Stimulated activated memory B cell treated with anti-CD40 and anti-IgM and Interleukin-4, amounts not matched to agents 10 μg/mL and 1 μg/mL and 100 μg/mL, for 72 hours (primary cell): ENCODE measurements at regions not wholly inside any gene's neighbourhood (a gene's known extent, or its start where the extent isn't known, plus 50 kb on each side); places are given as distances from the start of the nearest gene placed in this dataset.

Experiments
- ATAC-seq: fragments of 150-1000 bp; cut with Tn5 transposase; 2 replicates; pipeline ENCODE4 v1.10.0; 2021
- H3K27ac Mint-ChIP-seq: one replicate; pipeline ENCODE4 v1.8.0; 2022; ENCODE audit warnings: mild to moderate bottlenecking, mixed read lengths
- H3K27me3 Mint-ChIP-seq: one replicate; pipeline ENCODE4 v1.8.0; 2022; ENCODE audit warnings: mixed read lengths
- H3K36me3 Mint-ChIP-seq: one replicate; pipeline ENCODE4 v1.8.0; 2022; ENCODE audit warnings: mixed read lengths
- H3K4me1 Mint-ChIP-seq: one replicate; pipeline ENCODE4 v1.8.0; 2022; ENCODE audit warnings: mixed read lengths
- H3K4me3 Mint-ChIP-seq: one replicate; pipeline ENCODE4 v1.8.0; 2022; ENCODE audit warnings: mild to moderate bottlenecking, moderate library complexity, mixed read lengths
- H3K9me3 Mint-ChIP-seq: one replicate; pipeline ENCODE4 v1.8.0; 2022; ENCODE audit warnings: mixed read lengths

DNA sequence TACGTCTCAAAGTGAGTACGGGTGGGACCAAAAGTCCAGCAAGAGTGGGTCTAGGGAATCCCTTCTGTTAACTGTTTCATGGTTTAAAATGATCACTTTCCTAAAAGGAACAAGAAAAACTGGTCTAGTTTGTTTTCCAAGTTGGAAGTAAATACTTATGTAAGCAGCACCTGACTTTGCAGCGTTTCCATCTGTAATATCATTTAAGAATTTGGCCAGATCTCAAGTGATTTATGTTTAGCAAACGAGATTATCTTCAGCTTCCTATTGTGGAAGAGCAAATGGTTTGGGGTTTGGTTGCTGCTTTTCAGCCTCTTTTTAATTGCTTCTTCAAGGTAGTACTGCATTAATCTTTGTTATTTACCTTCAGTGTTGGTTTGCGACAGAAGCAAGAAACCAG is 50.4 kb downstream of the FHIP1A start:
- ATAC-seq: no peak
- no peaks in the 10 kb centered on the region for H3K36me3 Mint-ChIP-seq
- no peak overlapping the region for H3K4me3 Mint-ChIP-seq
- H3K27me3 Mint-ChIP-seq: peaks cover 9% of the 10 kb centered on the region
- H3K27ac Mint-ChIP-seq: no peak overlapping the region
- no peaks in the 10 kb centered on the region for H3K9me3 Mint-ChIP-seq
- no peaks in the 10 kb centered on the region for H3K4me1 Mint-ChIP-seq

DNA sequence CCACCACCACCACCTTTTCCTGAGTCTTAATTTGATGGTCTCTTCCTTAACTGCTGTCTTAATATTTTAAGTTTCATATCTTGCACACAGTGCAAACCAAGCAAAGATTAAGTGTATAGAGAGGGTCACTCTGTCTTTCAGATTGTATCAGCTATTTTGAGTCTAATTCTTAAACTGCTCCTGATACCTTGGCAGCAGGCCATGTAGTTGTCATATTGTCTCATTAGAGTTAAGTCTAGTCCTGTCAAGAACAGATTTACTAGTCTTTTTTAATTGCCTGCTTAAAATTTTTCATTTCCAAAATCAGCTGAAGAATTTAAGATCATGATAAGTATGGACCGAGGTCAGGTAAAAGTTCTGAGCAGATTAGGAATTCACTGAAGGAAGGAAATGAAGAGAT is 51.5 kb downstream of the FHIP1A start:
- Mint-ChIP-seq H3K36me3 (no peaks in the 10 kb centered on the region), H3K4me3 (no peak overlapping the region), H3K27ac (no peak overlapping the region), H3K27me3 (peaks cover 9% of the 10 kb centered on the region), H3K4me1 (no peaks in the 10 kb centered on the region), H3K9me3 (no peaks in the 10 kb centered on the region)
- no peak for ATAC-seq

DNA sequence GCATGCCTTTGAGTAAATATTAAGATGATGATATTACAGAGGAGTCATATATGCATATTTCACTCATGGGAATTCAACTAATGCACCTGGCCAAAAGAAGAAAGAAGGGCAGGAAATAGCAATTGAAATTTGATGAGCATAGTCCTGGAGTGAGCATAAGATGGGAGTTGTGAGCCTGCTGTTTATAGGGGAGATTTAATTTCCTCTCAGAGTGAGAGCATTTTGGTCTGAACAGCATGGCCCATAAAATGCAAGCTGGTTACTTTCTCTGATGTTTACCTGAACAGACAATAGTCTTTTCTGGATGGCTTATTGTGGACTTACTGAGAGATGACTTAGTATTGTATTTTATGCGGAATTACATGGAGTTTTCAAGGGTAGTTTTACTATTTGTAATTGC is 53.6 kb downstream of the FHIP1A start:
- Mint-ChIP-seq H3K4me3 (no peak overlapping the region), H3K9me3 (no peaks in the 10 kb centered on the region), H3K36me3 (no peaks in the 10 kb centered on the region), H3K4me1 (no peaks in the 10 kb centered on the region), H3K27me3 (peaks cover 9% of the 10 kb centered on the region), H3K27ac (no peak overlapping the region)
- ATAC-seq: no peak

DNA sequence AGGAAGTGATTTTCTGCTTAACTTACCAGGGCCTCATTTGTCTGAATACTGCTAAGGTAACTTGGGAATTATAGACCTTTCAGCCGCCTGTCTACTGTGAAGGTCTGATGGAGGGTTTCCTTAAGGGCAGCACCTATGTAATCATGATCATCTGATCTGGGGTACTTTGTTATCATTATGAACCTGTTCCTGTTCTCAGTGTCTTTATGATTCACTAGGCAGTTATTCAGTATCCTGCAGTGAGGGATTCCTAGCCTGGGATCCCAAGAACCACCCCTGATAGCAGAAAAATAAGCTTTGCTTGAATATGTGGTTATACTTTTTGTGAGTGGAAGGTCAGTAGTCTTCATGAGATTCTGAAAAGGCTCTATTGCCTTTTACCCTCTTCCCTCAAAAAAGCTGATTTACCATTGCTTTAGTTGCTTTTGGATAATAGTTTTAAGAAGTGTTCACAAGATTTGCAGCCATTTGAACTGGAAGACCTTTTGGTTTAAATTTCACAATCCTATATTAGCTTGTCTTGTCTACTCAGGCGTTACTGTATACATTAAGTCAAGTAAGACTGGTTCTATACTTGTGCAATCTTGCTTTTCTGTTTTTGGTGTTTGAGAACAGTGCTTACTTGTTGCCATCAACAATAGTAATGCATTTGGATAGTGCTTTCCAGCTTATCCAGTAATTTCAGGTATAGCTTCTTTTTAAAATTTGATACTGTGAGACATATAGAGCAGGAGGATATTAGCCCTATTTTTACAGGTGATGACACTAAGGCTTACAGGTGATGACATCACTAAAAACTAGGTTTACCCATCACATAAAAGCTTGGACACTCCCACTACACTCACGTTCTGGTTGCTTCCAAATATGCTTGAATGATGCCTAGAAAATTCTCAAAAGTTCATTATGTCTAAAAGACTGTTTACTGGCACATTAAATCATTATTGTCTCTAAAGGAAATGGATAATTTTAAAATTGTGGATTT is 60.0 kb downstream of the FHIP1A start:
- no peaks in the 10 kb centered on the region for H3K4me1 Mint-ChIP-seq
- H3K9me3 Mint-ChIP-seq: no peaks in the 10 kb centered on the region
- no peak overlapping the region for H3K4me3 Mint-ChIP-seq
- no peak for ATAC-seq
- H3K36me3 Mint-ChIP-seq: no peaks in the 10 kb centered on the region
- no peaks in the 10 kb centered on the region for H3K27me3 Mint-ChIP-seq
- no peak overlapping the region for H3K27ac Mint-ChIP-seq

DNA sequence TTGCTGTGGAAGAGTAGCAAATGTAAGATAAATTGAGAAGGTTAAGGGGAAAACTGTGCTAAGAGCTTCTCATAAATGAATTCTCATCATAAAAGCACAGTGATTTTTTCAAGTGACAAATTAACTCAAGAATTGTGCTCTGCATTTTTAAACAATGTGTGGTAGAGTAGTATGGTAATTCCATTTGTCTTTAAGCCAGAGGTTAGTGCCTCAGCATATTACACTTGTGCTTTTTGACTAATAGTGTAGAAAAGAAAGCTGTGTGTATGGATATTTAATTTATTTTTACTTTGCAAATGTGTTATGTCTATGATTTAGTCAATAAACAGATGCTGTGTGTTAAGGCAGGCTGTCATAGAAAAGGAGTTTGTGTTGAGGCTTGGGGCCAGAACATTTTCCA is 61.0 kb downstream of the FHIP1A start:
- H3K36me3 Mint-ChIP-seq: no peaks in the 10 kb centered on the region
- no peak overlapping the region for H3K4me3 Mint-ChIP-seq
- H3K27ac Mint-ChIP-seq: no peak overlapping the region
- no peaks in the 10 kb centered on the region for H3K4me1 Mint-ChIP-seq
- ATAC-seq: no peak
- H3K9me3 Mint-ChIP-seq: no peaks in the 10 kb centered on the region
- peaks cover 2% of the 10 kb centered on the region for H3K27me3 Mint-ChIP-seq

DNA sequence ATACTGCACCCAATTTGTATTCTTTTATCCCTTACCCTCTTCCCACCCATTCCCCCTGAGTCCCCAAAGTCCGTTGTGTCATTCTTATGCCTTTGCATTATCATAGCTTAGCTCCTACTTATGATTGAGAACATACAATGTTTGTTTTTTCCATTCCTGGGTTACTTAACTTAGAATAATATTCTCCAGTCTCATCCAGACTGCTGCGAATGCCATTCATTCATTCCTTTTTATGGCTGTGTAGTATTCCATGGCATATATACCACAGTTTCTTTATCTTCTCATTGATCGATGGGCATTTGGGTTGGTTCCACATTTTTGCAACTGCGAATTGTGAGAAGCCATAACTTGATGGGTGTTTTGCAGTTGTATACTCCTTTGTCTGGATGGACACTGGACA is 62.8 kb downstream of the FHIP1A start:
- Mint-ChIP-seq H3K9me3 (no peaks in the 10 kb centered on the region), H3K4me1 (no peaks in the 10 kb centered on the region), H3K36me3 (no peaks in the 10 kb centered on the region), H3K4me3 (no peak overlapping the region), H3K27me3 (peaks cover 10% of the 10 kb centered on the region), H3K27ac (no peak overlapping the region)
- no peak for ATAC-seq

DNA sequence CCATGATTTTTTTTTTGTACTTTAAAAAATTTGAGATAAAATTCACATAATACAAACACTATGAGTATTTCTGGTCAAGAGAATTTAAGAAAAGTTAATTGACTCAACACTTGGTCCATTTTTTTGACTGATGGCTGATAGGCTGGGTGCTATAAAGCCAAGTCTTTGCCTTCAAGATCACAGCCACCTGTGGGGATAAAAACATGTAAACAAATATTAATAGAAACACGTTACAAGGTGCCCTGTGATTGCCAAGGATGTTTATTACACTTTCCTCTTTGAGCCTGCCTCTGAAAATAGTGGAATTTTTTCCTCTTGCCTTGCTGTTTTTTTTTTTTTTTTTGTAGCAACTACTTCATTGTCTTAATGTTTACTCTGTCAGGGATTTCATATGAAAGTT is 63.3 kb downstream of the FHIP1A start:
- Mint-ChIP-seq H3K27ac (no peak overlapping the region), H3K36me3 (no peaks in the 10 kb centered on the region), H3K27me3 (peaks cover 10% of the 10 kb centered on the region), H3K9me3 (no peaks in the 10 kb centered on the region), H3K4me3 (no peak overlapping the region), H3K4me1 (no peaks in the 10 kb centered on the region)
- ATAC-seq: no peak

DNA sequence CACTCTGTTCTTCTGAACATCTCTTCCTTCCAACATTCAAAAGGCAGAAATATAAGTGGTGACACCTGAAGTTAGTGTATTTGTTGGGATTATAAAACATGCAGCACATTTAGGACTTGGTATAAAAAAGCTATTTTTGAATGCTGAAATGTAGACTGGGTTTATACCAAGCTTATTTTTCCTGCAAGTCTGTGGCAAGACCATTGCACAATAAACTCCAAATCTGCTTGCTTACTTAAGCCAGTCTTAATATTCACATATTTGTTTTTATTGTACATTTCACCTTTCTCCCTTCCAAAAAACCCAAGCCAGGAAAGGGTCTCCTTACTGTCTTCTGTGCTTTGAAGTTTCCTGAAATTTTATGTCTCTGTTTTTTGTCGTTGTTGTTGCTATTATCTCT is 63.7 kb downstream of the FHIP1A start:
- peaks cover 10% of the 10 kb centered on the region for H3K27me3 Mint-ChIP-seq
- H3K4me3 Mint-ChIP-seq: no peak overlapping the region
- no peaks in the 10 kb centered on the region for H3K36me3 Mint-ChIP-seq
- H3K9me3 Mint-ChIP-seq: no peaks in the 10 kb centered on the region
- ATAC-seq: no peak
- no peak overlapping the region for H3K27ac Mint-ChIP-seq
- no peaks in the 10 kb centered on the region for H3K4me1 Mint-ChIP-seq

DNA sequence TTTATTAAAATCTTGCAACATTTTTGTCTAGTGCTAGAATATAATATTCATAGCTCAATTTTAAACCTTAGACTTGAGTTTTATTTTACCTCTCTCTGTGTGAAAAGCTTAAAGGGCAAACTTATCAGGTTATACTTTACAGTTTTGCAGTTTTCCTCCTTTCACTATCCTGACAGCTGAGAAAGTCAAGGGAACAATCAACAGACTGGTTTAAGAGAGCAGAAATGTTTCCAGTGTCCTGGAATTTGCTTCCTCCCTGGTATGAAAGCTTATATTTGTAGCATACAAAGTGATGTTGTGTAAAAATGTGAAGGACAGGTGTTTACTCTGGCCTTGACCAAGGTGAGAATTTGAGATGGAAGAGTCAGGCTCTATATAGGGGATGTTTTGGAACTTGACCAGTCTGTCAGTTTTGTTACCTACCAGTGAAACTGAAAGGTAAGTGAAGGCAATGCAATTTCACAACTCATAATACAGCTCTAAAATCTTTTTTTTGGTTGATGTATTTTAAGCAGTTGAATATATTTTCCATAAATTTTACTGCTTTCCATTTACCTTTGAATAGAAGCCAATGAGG is 64.6 kb downstream of the FHIP1A start:
- no peak for ATAC-seq
- H3K4me1 Mint-ChIP-seq: no peaks in the 10 kb centered on the region
- H3K27ac Mint-ChIP-seq: no peak overlapping the region
- peaks cover 10% of the 10 kb centered on the region for H3K27me3 Mint-ChIP-seq
- H3K36me3 Mint-ChIP-seq: no peaks in the 10 kb centered on the region
- no peaks in the 10 kb centered on the region for H3K9me3 Mint-ChIP-seq
- H3K4me3 Mint-ChIP-seq: no peak overlapping the region

DNA sequence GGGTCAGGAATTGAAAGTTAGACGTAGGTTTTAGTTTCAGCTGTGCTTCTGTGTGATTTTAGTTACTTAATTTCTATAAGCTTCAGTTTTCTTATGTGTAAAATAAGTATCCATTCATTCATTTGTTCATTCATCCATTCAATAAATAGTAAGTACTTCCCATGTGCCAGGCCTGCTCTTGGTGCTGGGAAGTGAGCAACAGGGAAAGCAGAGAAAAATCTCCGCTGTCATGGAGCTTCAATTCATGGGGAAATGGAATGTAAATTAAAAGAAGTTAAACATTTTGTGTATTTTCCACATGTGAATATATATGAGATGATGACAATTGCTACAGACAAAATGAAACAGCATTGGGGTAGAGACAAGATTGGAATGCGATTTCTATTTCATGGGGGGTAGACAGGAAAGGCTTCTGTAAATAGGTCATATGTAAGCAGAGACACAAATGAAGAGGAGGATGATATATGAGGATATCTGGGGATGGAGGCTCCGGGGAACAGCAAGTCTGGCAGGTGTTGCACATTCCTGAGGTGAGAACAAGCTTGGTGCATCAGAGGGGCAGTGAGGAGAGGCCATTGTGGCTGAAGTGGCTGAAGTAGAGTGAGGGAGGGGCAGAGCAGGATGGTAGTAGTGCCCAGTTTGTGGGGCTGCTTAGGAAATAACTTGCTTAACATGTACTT is 66.2 kb downstream of the FHIP1A start:
- H3K36me3 Mint-ChIP-seq: no peaks in the 10 kb centered on the region
- H3K27ac Mint-ChIP-seq: no peak overlapping the region
- peaks cover 10% of the 10 kb centered on the region for H3K27me3 Mint-ChIP-seq
- H3K4me3 Mint-ChIP-seq: no peak overlapping the region
- no peak for ATAC-seq
- H3K9me3 Mint-ChIP-seq: no peaks in the 10 kb centered on the region
- no peaks in the 10 kb centered on the region for H3K4me1 Mint-ChIP-seq

DNA sequence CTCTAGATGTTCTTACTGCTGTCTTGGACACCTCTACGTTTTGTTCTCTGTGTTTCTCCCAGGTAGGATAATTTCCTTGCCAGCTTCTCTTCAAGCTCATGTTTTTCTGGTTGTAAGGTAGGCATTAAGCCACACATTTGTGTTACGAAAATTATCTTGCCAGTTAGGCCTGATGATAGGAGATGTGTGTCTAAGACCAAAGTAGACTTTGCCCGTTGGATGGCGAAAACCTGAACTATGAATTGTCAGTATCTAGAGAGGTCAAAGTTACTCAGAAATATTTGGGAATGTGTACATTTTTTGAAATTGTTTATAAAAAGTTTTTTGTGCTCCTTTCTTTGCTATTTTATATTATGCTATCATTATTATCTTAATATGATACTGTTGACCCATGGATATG is 72.8 kb downstream of the FHIP1A start:
- H3K36me3 Mint-ChIP-seq: no peaks in the 10 kb centered on the region
- H3K27me3 Mint-ChIP-seq: no peaks in the 10 kb centered on the region
- H3K4me3 Mint-ChIP-seq: no peak overlapping the region
- no peak for ATAC-seq
- no peak overlapping the region for H3K27ac Mint-ChIP-seq
- no peaks in the 10 kb centered on the region for H3K4me1 Mint-ChIP-seq
- no peaks in the 10 kb centered on the region for H3K9me3 Mint-ChIP-seq

DNA sequence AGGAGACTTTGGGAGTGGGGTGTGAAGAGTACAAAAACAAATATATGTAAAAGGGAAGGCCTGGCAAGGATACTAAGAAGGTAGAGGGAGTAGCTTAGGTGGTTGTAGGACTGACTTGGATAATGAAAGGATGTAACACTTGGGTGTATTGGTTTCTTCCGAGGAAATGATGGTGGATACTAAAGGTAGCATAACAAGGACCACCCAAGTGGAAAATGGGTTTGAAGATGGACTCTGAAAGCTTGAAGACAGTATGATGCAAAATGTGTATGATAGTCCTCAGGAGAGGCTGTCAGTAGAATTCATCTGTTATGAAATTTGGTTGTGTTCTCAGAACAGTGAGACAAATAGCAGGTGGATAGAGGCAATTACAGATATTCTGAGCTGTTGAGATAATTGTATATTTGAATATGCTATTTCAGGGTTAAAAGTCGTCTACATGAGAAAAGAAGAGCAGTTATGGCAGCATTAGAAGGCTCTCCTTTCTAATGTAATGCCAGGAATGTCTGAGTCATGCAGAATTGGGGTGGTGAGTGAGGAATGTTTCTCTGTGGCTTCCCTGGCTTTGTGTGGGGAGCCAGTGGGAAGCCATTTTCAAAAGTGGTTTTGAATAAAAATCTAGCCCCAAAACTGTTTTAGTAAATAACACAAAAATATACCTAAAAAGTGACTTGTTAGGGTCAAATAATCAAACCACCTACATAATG is 75.6 kb downstream of the FHIP1A start:
- no peaks in the 10 kb centered on the region for H3K9me3 Mint-ChIP-seq
- no peak overlapping the region for H3K4me3 Mint-ChIP-seq
- H3K27ac Mint-ChIP-seq: no peak overlapping the region
- H3K27me3 Mint-ChIP-seq: peaks cover 11% of the 10 kb centered on the region
- no peak for ATAC-seq
- no peaks in the 10 kb centered on the region for H3K36me3 Mint-ChIP-seq
- H3K4me1 Mint-ChIP-seq: no peaks in the 10 kb centered on the region

DNA sequence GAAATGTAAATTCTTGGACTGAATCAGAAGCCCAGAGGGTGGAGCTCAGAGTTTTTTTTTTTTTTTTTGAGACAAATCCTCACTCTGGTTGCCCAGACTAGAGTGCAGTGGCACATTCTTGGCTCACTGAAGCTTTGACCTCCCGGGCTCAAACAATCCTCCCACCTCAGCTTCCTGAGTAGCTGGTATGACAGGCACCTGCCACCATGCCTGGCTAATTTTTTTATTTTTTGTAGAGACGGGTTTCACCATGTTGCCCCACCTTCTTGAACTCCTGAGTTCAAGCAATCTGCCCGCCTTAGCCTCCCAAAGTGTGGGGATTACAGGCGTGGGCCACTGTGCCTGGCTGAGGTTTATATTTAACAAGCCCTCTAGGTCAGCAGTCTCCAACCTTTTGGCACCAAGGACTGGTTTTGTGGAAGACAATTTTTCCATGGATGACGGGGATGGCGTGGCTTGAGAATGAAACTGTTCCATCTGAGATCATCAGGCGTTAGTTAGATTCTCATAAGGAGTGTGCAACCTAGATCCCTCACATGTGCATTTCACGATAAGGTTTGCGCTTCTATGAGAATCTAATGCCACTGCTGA is 76.7 kb downstream of the FHIP1A start:
- Mint-ChIP-seq H3K9me3 (peaks cover 2% of the 10 kb centered on the region), H3K4me3 (no peak overlapping the region), H3K4me1 (no peaks in the 10 kb centered on the region), H3K27ac (no peak overlapping the region), H3K36me3 (no peaks in the 10 kb centered on the region), H3K27me3 (peaks cover 11% of the 10 kb centered on the region)
- ATAC-seq: no peak

DNA sequence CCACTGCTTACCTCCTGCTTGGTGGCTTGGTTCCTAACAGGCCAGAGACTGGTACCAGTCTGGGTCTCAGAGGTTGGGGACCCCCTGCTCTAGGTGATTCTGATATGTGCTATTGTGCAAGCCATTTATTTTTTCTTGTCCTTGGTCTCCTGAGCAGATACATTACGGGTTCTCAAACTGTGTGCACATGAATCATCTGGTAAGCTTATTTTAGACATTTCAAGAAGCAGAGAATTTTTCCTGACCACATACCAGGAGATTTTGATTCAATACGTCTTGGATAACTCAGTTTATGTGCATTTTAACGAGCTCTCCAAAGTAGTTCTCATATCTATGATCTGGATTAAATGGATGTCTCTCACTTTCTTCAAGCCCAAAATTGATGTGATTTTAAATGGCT is 77.2 kb downstream of the FHIP1A start:
- Mint-ChIP-seq H3K27me3 (peaks cover 11% of the 10 kb centered on the region), H3K27ac (no peak overlapping the region), H3K4me1 (no peaks in the 10 kb centered on the region), H3K4me3 (no peak overlapping the region), H3K36me3 (no peaks in the 10 kb centered on the region), H3K9me3 (peaks cover 2% of the 10 kb centered on the region)
- no peak for ATAC-seq

DNA sequence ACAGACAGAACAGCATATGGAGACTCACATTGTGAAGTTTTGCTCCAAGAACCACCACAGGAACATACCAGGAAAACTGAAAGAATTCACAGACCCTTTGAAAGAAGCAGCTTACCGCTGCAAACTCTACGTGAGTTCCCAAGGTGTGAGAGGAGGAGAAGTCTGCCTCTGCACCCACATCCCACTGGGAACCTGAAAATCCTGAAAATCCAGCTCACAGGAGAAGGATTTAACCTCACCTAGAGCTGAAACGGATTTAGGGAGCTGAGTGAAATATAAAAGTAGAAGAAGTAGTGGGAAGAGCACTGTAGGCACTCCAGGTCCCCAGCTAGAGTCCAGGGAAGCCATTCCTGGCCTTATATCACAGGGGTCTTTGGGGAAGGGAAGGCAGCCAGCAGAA is 80.0 kb downstream of the FHIP1A start:
- Mint-ChIP-seq H3K27ac (no peak overlapping the region), H3K9me3 (peaks cover 13% of the 10 kb centered on the region), H3K27me3 (peaks cover 11% of the 10 kb centered on the region), H3K4me1 (no peaks in the 10 kb centered on the region), H3K36me3 (no peaks in the 10 kb centered on the region), H3K4me3 (no peak overlapping the region)
- ATAC-seq: no peak
